Endothelial cell of umbilical vein (primary cell): ENCODE measurements at regions not wholly inside any gene's neighbourhood (a gene's known extent, or its start where the extent isn't known, plus 50 kb on each side); places are given as distances from the start of the nearest gene placed in this dataset.

Source experiments
- BruUV-seq: library from RNA; stranded (reverse); fragments of 400-500 nt; replicated peaks from 2 replicates; lab custom pipeline; 2021; lab: Mats Ljungman, UMichigan
- CTCF ChIA-PET: fragments of 300-600, 350-600 bp; sonication (Branson Sonifier 250); formaldehyde crosslinking; loops from one replicate; lab custom pipeline; 2021; ENCODE audit warnings: antibody characterized with exemption, inconsistent platforms; lab: Charles Lee
- POLR2A ChIA-PET: fragments of 300-600, 350-600 bp; sonication (Branson Sonifier 250); formaldehyde crosslinking; loops from one replicate; lab custom pipeline; 2021; ENCODE audit warnings: antibody characterized with exemption, inconsistent platforms; lab: Charles Lee
- DNase-seq: peaks from one replicate; pipeline ENCODE4 v3.0.0-alpha.2; 2011; ENCODE audit warnings: low read depth, low spot score
- FAIRE-seq: peaks from 2 replicates; lab custom pipeline; 2011; peaks lifted over from hg19 to GRCh38; lab: Jason Lieb, UNC
- H2AFZ ChIP-seq: 2 replicates; pipeline ENCODE4 v1.6.0; 2012; ENCODE audit warnings: low read depth, low read length, control low read depth, inconsistent platforms
- H3K27ac ChIP-seq: 2 replicates; pipeline ENCODE4 v1.5.1; 2011; ENCODE audit warnings: low read depth, mild to moderate bottlenecking, control low read depth, low read length, moderate library complexity; ENCODE audit not compliant: insufficient read depth
- H3K27me3 ChIP-seq, 2 experiments: 2 replicates each; pipeline versions ENCODE4 v1.6.0 to v1.6.1; 2011; ENCODE audit warnings: low read length in 2 of 2, mixed read lengths in 1 of 2; ENCODE audit not compliant: control insufficient read depth in 2 of 2, insufficient read depth in 2 of 2
- H3K36me3 ChIP-seq, 2 experiments: 2 replicates in 1 of 2; 3 replicates in 1 of 2; pipeline ENCODE4 v1.5.1; 2011; ENCODE audit warnings: low read length in 2 of 2, mild to moderate bottlenecking in 1 of 2, moderate library complexity in 1 of 2; ENCODE audit not compliant: control insufficient read depth in 2 of 2, insufficient read depth in 2 of 2; ENCODE audit errors: extremely low read depth in 1 of 2
- H3K4me1 ChIP-seq: 3 replicates; pipeline ENCODE4 v1.5.1; 2011; ENCODE audit warnings: mild to moderate bottlenecking, low read length; ENCODE audit not compliant: control insufficient read depth, insufficient read depth; ENCODE audit errors: extremely low read depth
- H3K4me2 ChIP-seq: 2 replicates; pipeline ENCODE4 v1.6.1; 2011; ENCODE audit warnings: low read length, control low read depth, mixed read lengths; ENCODE audit not compliant: insufficient read depth
- H3K4me3 ChIP-seq, 3 experiments: fragments of 200-600 bp in 1 of 3; sonication (generic), shearing (Covaris generic) in 1 of 3; replicated peaks in 1 of 3; 2 replicates each; pipeline ENCODE4 v1.5.1; 2011 to 2016; ENCODE audit warnings: control low read depth in 3 of 3, low read length in 3 of 3, mild to moderate bottlenecking in 2 of 3, inconsistent platforms in 1 of 3, low read depth in 1 of 3, moderate library complexity in 1 of 3; ENCODE audit not compliant: insufficient read depth in 1 of 3
- H3K79me2 ChIP-seq: 2 replicates; pipeline ENCODE4 v1.6.0; 2012; ENCODE audit warnings: low read length, inconsistent platforms; ENCODE audit not compliant: control insufficient read depth, insufficient read depth
- H3K9ac ChIP-seq: replicated peaks from 2 replicates; pipeline ENCODE3; 2011; ENCODE audit warnings: low read length, control low read depth; ENCODE audit not compliant: insufficient read depth; ENCODE audit errors: extremely low read depth
- H3K9me1 ChIP-seq: replicated peaks from 3 replicates; pipeline ENCODE4 v1.6.0; 2011; ENCODE audit warnings: mild to moderate bottlenecking, low read length; ENCODE audit not compliant: control insufficient read depth, insufficient read depth; ENCODE audit errors: extremely low read depth
- H3K9me3 ChIP-seq: replicated peaks from 2 replicates; pipeline ENCODE4 v1.5.1; 2012; ENCODE audit warnings: low read length, inconsistent platforms; ENCODE audit not compliant: control insufficient read depth, insufficient read depth
- H4K20me1 ChIP-seq: replicated peaks from 2 replicates; pipeline ENCODE3; 2011; ENCODE audit warnings: mild to moderate bottlenecking, low read length; ENCODE audit not compliant: control insufficient read depth, insufficient read depth; ENCODE audit errors: extremely low read depth
- EZH2 ChIP-seq: IDR thresholded peaks from 2 replicates; pipeline ENCODE4 v1.6.1; 2012; ENCODE audit warnings: borderline replicate concordance, low read depth, mild to moderate bottlenecking, moderate library complexity, low read length, inconsistent platforms; ENCODE audit not compliant: severe bottlenecking
- FOS ChIP-seq: IDR thresholded peaks from 2 replicates; pipeline ENCODE4 v1.6.1; 2011; ENCODE audit warnings: mild to moderate bottlenecking, low read length, moderate library complexity, borderline replicate concordance; ENCODE audit not compliant: insufficient read depth
- GATA2 ChIP-seq: IDR thresholded peaks from 2 replicates; pipeline ENCODE4 v1.7.0; 2011; ENCODE audit warnings: low read depth, mild to moderate bottlenecking, moderate library complexity, mixed read lengths, low read length; ENCODE audit not compliant: insufficient read length, insufficient read depth
- JUN ChIP-seq: IDR thresholded peaks from 2 replicates; pipeline ENCODE4 v1.6.1; 2011; ENCODE audit warnings: borderline replicate concordance, low read depth; ENCODE audit not compliant: insufficient read length, insufficient read depth
- MYC ChIP-seq: IDR thresholded peaks from one replicate; pipeline ENCODE4 v1.6.1; 2011; ENCODE audit warnings: mild to moderate bottlenecking, low read depth, low read length
- POLR2A ChIP-seq: IDR thresholded peaks from 2 replicates; pipeline ENCODE4 v1.6.1; 2012; ENCODE audit warnings: low read depth, mild to moderate bottlenecking, control low read depth, low read length
- POLR2AphosphoS5 ChIP-seq: IDR thresholded peaks from 2 replicates; pipeline ENCODE4 v1.6.1; 2012; ENCODE audit warnings: low read depth, mild to moderate bottlenecking, control low read depth, low read length, moderate library complexity; ENCODE audit not compliant: insufficient read depth
- dilution Hi-C: fragments of 300-500 bp; cut with MboI; formaldehyde crosslinking; loops from one replicate; pipeline ENCODE4 v1.15.0; 2019; ENCODE audit warnings: low sequenced_read_pairs; ENCODE audit not compliant: extremely low pct_ligation_motif_present
- intact Hi-C: fragments of 100-400 bp; cut with micrococcal nuclease; formaldehyde crosslinking; loops from one replicate; pipeline ENCODE4 v1.10.0; 2022
- TF ChIP-seq, protein P1 (sequence below): IDR thresholded peaks from 2 replicates; pipeline ENCODE4 v1.6.1; 2011; ENCODE audit not compliant: insufficient read depth, insufficient read length
- TF ChIP-seq, protein P2 (sequence below), 2 donors: IDR thresholded peaks; 1 replicate in 1 of 2; 2 replicates in 1 of 2; pipeline ENCODE4 v1.5.1; 2011; ENCODE audit warnings: low read length in 2 of 2, mild to moderate bottlenecking in 2 of 2, moderate library complexity in 2 of 2, control low read depth in 1 of 2, inconsistent platforms in 1 of 2, low read depth in 1 of 2; ENCODE audit not compliant: insufficient read depth in 1 of 2; ENCODE audit errors: extremely low read depth in 1 of 2

DNA sequence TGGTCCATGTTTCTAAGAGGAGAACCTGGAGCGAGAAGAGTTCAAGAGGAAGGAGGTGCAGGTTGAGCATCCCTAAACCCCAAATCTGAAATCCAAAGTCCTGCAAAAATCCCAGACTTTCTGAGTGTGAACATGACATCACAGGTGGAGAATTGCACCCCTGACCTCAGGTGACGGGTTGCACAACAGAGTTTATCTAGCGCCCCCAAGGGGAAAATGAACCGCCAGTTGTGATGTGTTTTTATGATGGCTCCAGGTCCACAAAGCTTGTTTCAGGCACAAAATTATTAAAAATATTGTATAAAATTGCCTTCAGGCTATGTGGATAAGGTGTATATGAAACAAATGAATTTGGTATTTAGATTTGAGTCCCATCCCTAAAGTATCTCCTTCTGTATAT, 420.0 kb downstream of the GABRB3 start:
- H3K9me1 ChIP-seq: no peaks in the 10 kb centered on the region
- no peak overlapping the region for H3K27ac ChIP-seq
- no peak overlapping the region for H3K4me3 ChIP-seq
- FAIRE-seq (no peak), DNase-seq (no peak)
- ChIA-PET CTCF (no interaction called here), POLR2A (no interaction called here)
- no peaks in the 10 kb centered on the region for H3K36me3 ChIP-seq
- H3K4me2 ChIP-seq: no peak overlapping the region
- no peaks in the 10 kb centered on the region for H3K79me2 ChIP-seq
- H3K27me3 ChIP-seq: no peaks in the 10 kb centered on the region
- no peaks in the 10 kb centered on the region for H3K4me1 ChIP-seq
- no peak for TF ChIP-seq FOS
- no peak for TF ChIP-seq POLR2A
- TF ChIP-seq, protein P1, sequence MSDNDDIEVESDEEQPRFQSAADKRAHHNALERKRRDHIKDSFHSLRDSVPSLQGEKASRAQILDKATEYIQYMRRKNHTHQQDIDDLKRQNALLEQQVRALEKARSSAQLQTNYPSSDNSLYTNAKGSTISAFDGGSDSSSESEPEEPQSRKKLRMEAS: no peak
- TF ChIP-seq GATA2: no peak
- TF ChIP-seq, protein P2, sequence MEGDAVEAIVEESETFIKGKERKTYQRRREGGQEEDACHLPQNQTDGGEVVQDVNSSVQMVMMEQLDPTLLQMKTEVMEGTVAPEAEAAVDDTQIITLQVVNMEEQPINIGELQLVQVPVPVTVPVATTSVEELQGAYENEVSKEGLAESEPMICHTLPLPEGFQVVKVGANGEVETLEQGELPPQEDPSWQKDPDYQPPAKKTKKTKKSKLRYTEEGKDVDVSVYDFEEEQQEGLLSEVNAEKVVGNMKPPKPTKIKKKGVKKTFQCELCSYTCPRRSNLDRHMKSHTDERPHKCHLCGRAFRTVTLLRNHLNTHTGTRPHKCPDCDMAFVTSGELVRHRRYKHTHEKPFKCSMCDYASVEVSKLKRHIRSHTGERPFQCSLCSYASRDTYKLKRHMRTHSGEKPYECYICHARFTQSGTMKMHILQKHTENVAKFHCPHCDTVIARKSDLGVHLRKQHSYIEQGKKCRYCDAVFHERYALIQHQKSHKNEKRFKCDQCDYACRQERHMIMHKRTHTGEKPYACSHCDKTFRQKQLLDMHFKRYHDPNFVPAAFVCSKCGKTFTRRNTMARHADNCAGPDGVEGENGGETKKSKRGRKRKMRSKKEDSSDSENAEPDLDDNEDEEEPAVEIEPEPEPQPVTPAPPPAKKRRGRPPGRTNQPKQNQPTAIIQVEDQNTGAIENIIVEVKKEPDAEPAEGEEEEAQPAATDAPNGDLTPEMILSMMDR (IDR thresholded peaks at IDR 0.05; ENCODE audit: extremely low read depth in 1 of 2, insufficient read depth in 1 of 2, low read depth in 1 of 2, low read length in 2 of 2): no peak
- TF ChIP-seq MYC: no peak
- TF ChIP-seq EZH2: no peak
- TF ChIP-seq POLR2AphosphoS5: no peak
- no peak for TF ChIP-seq JUN
- H3K9ac ChIP-seq: no peak overlapping the region
- intact Hi-C loops (no loop called here), dilution Hi-C loops (no loop called here)
- H3K9me3 ChIP-seq: peaks cover 2% of the 10 kb centered on the region
- no peaks in the 10 kb centered on the region for H4K20me1 ChIP-seq
- no TSS peak for BruUV-seq
- no peak overlapping the region for H2AFZ ChIP-seq
